KMS-11 (cell line): ENCODE measurements at regions not wholly inside any gene's neighbourhood (a gene's known extent, or its start where the extent isn't known, plus 50 kb on each side); places are given as distances from the start of the nearest gene placed in this dataset.

Source experiments
- H2AFZ ChIP-seq: fragments of 200-600 bp; sonication (generic); 2 replicates; pipeline ENCODE4 v1.6.1; 2016; ENCODE audit warnings: antibody characterized with exemption, mixed run types, low read depth
- H3K27ac ChIP-seq: fragments of 200-600 bp; sonication (generic); 2 replicates; pipeline ENCODE4 v1.6.1; 2016; ENCODE audit warnings: mild to moderate bottlenecking, mixed run types
- H3K27me3 ChIP-seq: fragments of 200-600 bp; sonication (generic); 2 replicates; pipeline ENCODE4 v1.6.1; 2017; ENCODE audit warnings: mild to moderate bottlenecking, low read depth, mixed run types, moderate library complexity; ENCODE audit not compliant: insufficient read depth
- H3K36me3 ChIP-seq: fragments of 200-600 bp; sonication (generic); 2 replicates; pipeline ENCODE4 v1.6.1; 2017; ENCODE audit warnings: mild to moderate bottlenecking, mixed run types; ENCODE audit not compliant: insufficient read depth
- H3K4me1 ChIP-seq: fragments of 200-600 bp; sonication (generic); 2 replicates; pipeline ENCODE4 v1.6.1; 2016; ENCODE audit warnings: mild to moderate bottlenecking, low read depth, mixed run types; ENCODE audit not compliant: poor library complexity, severe bottlenecking
- H3K4me2 ChIP-seq: fragments of 200-600 bp; sonication (generic); 2 replicates; pipeline ENCODE4 v1.7.0; 2016; ENCODE audit warnings: mild to moderate bottlenecking, mixed run types
- H3K4me3 ChIP-seq: fragments of 200-600 bp; sonication (generic); IDR thresholded peaks from 2 replicates; pipeline ENCODE4 v1.6.1; 2017; ENCODE audit warnings: low read depth, low read length, mixed read lengths; ENCODE audit not compliant: insufficient read depth
- H3K79me2 ChIP-seq: fragments of 200-600 bp; sonication (generic); 2 replicates; pipeline ENCODE4 v1.6.1; 2016; ENCODE audit warnings: low read depth, mixed run types; ENCODE audit not compliant: insufficient read depth
- H3K9ac ChIP-seq: fragments of 200-600 bp; sonication (generic); 2 replicates; pipeline ENCODE4 v1.6.1; 2016; ENCODE audit warnings: mild to moderate bottlenecking, mixed run types
- H4K20me1 ChIP-seq: fragments of 200-600 bp; sonication (generic); 2 replicates; pipeline ENCODE4 v1.6.1; 2016; ENCODE audit warnings: mild to moderate bottlenecking, mixed run types; ENCODE audit not compliant: insufficient read depth
- TF ChIP-seq, protein P1 (sequence below): fragments of 200-600 bp; sonication (generic); conservative IDR thresholded peaks from 2 replicates; pipeline ENCODE4 v1.6.1; 2017; ENCODE audit warnings: low read depth, mild to moderate bottlenecking, antibody characterized with exemption, low read length, moderate library complexity, mixed read lengths

DNA sequence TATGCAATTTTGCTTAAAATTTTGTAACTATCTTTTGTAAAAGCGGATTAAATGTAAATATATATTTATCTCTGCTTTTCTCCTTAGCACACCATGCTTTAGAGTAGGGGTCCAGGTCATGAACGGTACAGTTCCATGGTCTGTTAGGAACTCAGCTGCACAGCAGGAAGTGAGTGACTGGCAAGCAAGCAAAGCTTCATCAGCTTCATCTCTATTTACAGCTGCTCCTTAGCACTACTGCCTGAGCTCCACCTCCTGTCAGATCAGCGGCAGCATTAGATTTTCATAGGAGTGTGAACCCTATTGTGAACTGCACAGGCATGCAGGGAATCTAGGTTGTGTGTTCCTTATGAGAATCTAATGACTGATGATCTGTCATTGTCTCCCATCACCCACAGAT, 959.0 kb upstream of the SLC39A10 start:
- no peaks in the 10 kb centered on the region for H3K36me3 ChIP-seq
- TF ChIP-seq, protein P1, sequence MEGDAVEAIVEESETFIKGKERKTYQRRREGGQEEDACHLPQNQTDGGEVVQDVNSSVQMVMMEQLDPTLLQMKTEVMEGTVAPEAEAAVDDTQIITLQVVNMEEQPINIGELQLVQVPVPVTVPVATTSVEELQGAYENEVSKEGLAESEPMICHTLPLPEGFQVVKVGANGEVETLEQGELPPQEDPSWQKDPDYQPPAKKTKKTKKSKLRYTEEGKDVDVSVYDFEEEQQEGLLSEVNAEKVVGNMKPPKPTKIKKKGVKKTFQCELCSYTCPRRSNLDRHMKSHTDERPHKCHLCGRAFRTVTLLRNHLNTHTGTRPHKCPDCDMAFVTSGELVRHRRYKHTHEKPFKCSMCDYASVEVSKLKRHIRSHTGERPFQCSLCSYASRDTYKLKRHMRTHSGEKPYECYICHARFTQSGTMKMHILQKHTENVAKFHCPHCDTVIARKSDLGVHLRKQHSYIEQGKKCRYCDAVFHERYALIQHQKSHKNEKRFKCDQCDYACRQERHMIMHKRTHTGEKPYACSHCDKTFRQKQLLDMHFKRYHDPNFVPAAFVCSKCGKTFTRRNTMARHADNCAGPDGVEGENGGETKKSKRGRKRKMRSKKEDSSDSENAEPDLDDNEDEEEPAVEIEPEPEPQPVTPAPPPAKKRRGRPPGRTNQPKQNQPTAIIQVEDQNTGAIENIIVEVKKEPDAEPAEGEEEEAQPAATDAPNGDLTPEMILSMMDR = no peak
- H2AFZ ChIP-seq = no peak overlapping the region
- H3K27ac ChIP-seq = no peak overlapping the region
- no peaks in the 10 kb centered on the region for H3K4me1 ChIP-seq
- H3K79me2 ChIP-seq = no peaks in the 10 kb centered on the region
- no peak overlapping the region for H3K4me3 ChIP-seq
- no peak overlapping the region for H3K9ac ChIP-seq
- no peaks in the 10 kb centered on the region for H3K27me3 ChIP-seq
- no peak overlapping the region for H3K4me2 ChIP-seq
- no peaks in the 10 kb centered on the region for H4K20me1 ChIP-seq

DNA sequence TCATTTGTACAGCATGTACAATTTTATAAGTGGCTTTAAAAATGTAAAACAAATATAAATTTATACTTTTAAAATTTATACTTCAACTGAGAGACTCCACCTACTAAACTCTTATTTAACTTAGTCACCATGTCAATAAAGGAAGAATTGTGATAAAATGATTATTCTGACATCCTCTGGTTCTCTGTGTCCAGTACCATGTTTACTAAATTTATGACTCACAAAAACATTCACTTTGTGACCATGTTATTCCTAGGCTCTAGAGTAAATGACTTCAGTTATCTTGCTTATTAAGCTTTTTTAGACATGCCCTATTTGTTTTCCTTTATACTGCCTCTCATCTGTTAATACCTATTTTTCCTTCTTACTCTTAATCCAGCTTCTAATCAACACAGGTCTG, 959.6 kb upstream of the SLC39A10 start:
- TF ChIP-seq, protein P1 = no peak
- H4K20me1 ChIP-seq = no peaks in the 10 kb centered on the region
- H3K36me3 ChIP-seq = no peaks in the 10 kb centered on the region
- no peaks in the 10 kb centered on the region for H3K27me3 ChIP-seq
- H3K4me1 ChIP-seq = no peaks in the 10 kb centered on the region
- H2AFZ ChIP-seq = no peak overlapping the region
- no peak overlapping the region for H3K4me2 ChIP-seq
- H3K27ac ChIP-seq = no peak overlapping the region
- H3K79me2 ChIP-seq = no peaks in the 10 kb centered on the region
- H3K4me3 ChIP-seq = no peak overlapping the region
- H3K9ac ChIP-seq = no peak overlapping the region

DNA sequence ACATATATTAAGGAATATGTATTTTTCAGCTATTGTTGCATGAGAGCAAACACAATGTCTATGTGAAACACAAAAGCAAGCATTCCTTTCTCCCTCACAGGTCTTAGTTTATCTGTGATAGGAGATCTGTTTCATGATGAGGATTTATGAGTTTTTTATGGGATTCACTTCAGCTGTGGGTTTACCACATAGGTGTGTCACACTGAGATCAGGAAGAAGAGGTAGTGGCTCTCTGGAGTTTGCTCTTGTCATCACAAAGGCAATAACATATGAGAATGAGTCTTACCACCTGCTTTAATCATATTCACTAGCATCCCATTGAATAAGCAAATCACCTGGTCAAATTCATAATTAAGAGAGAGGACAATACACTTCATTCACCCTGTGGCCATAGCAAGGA, 960.3 kb upstream of the SLC39A10 start:
- H3K27ac ChIP-seq = no peak overlapping the region
- H3K36me3 ChIP-seq = no peaks in the 10 kb centered on the region

DNA sequence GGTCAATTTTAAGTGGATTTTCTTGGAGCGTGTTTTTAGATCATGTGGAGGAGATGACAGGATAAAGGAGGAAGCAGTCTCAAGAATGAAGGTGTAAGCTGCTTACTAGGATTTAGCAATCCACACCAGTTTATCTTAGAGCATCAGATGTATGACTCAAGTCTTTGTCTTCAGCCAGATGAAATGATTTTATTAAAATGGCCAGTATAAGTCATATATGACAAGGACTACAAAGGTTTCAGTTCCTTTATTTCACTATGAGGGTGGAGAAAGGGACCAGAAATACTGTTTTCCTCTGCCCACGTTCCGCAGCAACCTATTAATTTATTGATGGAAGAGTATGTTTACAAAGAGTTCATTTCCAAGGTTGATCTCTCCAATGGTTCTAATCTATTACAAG, 970.5 kb upstream of the SLC39A10 start:
- H3K27ac ChIP-seq = no peak overlapping the region
- H3K27me3 ChIP-seq = no peaks in the 10 kb centered on the region
- H4K20me1 ChIP-seq = no peaks in the 10 kb centered on the region; the same call in 1 of the 2 replicates
- H3K4me3 ChIP-seq = no peak overlapping the region
- no peaks in the 10 kb centered on the region for H3K36me3 ChIP-seq
- H3K4me2 ChIP-seq = no peak overlapping the region
- no peaks in the 10 kb centered on the region for H3K4me1 ChIP-seq
- no peaks in the 10 kb centered on the region for H3K79me2 ChIP-seq
- TF ChIP-seq, protein P1 = no peak
- H3K9ac ChIP-seq = no peak overlapping the region
- no peak overlapping the region for H2AFZ ChIP-seq

More for the DNA sequence above, 960.3 kb upstream of the SLC39A10 start:
- Histone ChIP-seq H3K4me1 (no peaks in the 10 kb centered on the region), H3K9ac (no peak overlapping the region), H3K79me2 (no peaks in the 10 kb centered on the region), H3K4me2 (no peak overlapping the region), H3K27me3 (no peaks in the 10 kb centered on the region), H4K20me1 (no peaks in the 10 kb centered on the region), H2AFZ (no peak overlapping the region), H3K4me3 (no peak overlapping the region)
- TF ChIP-seq, protein P1 = no peak
